ENCODE measurements at regions not wholly inside any gene's neighbourhood (a gene's known extent, or its start where the extent isn't known, plus 50 kb on each side); places are given as distances from the start of the nearest gene placed in this dataset.

DNA sequence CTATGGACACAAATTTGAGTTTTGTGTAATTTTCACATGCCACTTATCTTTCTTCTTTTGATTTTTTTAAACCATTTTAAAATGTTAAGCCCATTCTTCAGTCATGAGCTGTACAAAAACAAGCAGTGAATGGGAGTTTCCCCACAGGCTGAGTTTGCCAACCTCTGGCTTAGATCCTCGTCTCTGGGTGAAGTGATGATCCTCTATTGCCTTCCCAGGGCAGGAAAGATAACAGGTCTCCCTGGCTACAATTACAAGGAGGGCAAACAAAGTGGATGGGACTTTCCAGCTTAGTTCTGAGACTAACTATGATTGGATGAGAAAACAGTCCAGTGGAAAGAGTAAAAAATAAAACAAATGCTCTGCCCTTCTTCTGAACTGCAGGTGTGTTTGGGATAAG, 203.7 kb downstream of the SPTSSA start:
- TF ChIP-seq EZH2 (IDR thresholded peaks at IDR 0.05), result no peak
- no peak for TF ChIP-seq CTCF (IDR thresholded peaks at IDR 0.05)
- no peak for TF ChIP-seq EZH2phosphoT487 (IDR thresholded peaks at IDR 0.05)
